MCF 10A (cell line): ENCODE measurements at regions not wholly inside any gene's neighbourhood (a gene's known extent, or its start where the extent isn't known, plus 50 kb on each side); places are given as distances from the start of the nearest gene placed in this dataset.

Experiments
- BruUV-seq: library from RNA; stranded (reverse); fragments of 400-500 nt; replicated peaks from 2 replicates; lab custom pipeline; 2021; lab: Mats Ljungman, UMichigan
- CTCF ChIA-PET: fragments of 300-600 bp; sonication (Branson Sonifier 250); formaldehyde crosslinking; extraction: SDS; loops from one replicate; lab custom pipeline; 2021; ENCODE audit warnings: antibody characterized with exemption, inconsistent platforms; lab: Yijun Ruan, JAX
- POLR2A ChIA-PET: fragments of 300-600, 350-650 bp; sonication (Branson Sonifier 250); formaldehyde crosslinking; extraction: SDS; loops from one replicate; lab custom pipeline; 2020; ENCODE audit warnings: antibody characterized with exemption, inconsistent platforms; lab: Yijun Ruan, JAX
- DNase-seq: peaks from one replicate; pipeline ENCODE4 v3.0.0-alpha.2; 2018; ENCODE audit not compliant: unreplicated experiment
- H3K27ac Mint-ChIP-seq: one replicate; pipeline ENCODE4 v1.8.0; 2022; ENCODE audit warnings: mild to moderate bottlenecking, low read depth, mixed read lengths; ENCODE audit not compliant: unreplicated experiment
- H3K27me3 Mint-ChIP-seq: one replicate; pipeline ENCODE4 v1.8.0; 2022; ENCODE audit warnings: mixed read lengths; ENCODE audit not compliant: insufficient read depth, unreplicated experiment
- H3K36me3 Mint-ChIP-seq: one replicate; pipeline ENCODE4 v1.8.0; 2022; ENCODE audit warnings: mild to moderate bottlenecking, moderate library complexity, mixed read lengths; ENCODE audit not compliant: insufficient read depth, unreplicated experiment
- H3K4me1 Mint-ChIP-seq: one replicate; pipeline ENCODE4 v1.8.0; 2022; ENCODE audit warnings: mixed read lengths; ENCODE audit not compliant: insufficient read depth, unreplicated experiment
- H3K4me3 Mint-ChIP-seq: one replicate; pipeline ENCODE4 v1.8.0; 2022; ENCODE audit warnings: mild to moderate bottlenecking, moderate library complexity, mixed read lengths; ENCODE audit not compliant: unreplicated experiment
- H3K9me3 Mint-ChIP-seq: one replicate; pipeline ENCODE4 v1.8.0; 2022; ENCODE audit warnings: mixed read lengths; ENCODE audit not compliant: unreplicated experiment
- intact Hi-C: fragments of 100-400 bp; cut with micrococcal nuclease; formaldehyde crosslinking; loops from 2 replicates; pipeline ENCODE4 v1.14.1; 2022
- TF ChIP-seq, protein P1 (sequence below): fragments of 200-600 bp; IDR thresholded peaks from one replicate; pipeline ENCODE4 v1.8.0; 2022; ENCODE audit warnings: antibody characterized with exemption, mild to moderate bottlenecking; ENCODE audit not compliant: unreplicated experiment

DNA sequence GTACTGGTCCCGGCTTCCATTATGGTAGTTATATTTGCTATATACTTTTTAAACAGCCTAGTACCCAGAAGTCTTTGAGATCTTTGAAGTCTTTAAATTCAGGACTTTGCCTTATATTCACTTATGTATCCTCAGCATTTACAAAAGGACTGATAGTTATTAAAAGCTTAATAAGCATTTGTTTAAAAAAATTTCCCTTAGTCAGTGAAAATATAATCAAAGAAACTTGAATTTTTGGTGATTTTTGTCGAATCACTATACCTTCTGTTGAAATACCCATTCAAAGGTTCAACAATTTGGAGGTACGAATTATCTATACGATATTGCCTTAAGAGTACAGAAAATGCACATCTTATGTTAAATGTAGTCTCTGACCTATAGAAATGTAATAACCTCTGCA lies 721.4 kb downstream of the NSUN3 start:
- H3K27ac Mint-ChIP-seq, result no peak overlapping the region
- H3K9me3 Mint-ChIP-seq, result no peaks in the 10 kb centered on the region
- H3K4me1 Mint-ChIP-seq, result no peaks in the 10 kb centered on the region
- peaks cover 89% of the 10 kb centered on the region for H3K27me3 Mint-ChIP-seq
- no peak for DNase-seq
- BruUV-seq, result no TSS peak
- POLR2A ChIA-PET, result no interaction called here
- H3K4me3 Mint-ChIP-seq, result no peak overlapping the region
- TF ChIP-seq, protein P1, sequence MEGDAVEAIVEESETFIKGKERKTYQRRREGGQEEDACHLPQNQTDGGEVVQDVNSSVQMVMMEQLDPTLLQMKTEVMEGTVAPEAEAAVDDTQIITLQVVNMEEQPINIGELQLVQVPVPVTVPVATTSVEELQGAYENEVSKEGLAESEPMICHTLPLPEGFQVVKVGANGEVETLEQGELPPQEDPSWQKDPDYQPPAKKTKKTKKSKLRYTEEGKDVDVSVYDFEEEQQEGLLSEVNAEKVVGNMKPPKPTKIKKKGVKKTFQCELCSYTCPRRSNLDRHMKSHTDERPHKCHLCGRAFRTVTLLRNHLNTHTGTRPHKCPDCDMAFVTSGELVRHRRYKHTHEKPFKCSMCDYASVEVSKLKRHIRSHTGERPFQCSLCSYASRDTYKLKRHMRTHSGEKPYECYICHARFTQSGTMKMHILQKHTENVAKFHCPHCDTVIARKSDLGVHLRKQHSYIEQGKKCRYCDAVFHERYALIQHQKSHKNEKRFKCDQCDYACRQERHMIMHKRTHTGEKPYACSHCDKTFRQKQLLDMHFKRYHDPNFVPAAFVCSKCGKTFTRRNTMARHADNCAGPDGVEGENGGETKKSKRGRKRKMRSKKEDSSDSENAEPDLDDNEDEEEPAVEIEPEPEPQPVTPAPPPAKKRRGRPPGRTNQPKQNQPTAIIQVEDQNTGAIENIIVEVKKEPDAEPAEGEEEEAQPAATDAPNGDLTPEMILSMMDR, result no peak
- intact Hi-C loops, result no loop called here
- CTCF ChIA-PET, result no interaction called here
- no peaks in the 10 kb centered on the region for H3K36me3 Mint-ChIP-seq

DNA sequence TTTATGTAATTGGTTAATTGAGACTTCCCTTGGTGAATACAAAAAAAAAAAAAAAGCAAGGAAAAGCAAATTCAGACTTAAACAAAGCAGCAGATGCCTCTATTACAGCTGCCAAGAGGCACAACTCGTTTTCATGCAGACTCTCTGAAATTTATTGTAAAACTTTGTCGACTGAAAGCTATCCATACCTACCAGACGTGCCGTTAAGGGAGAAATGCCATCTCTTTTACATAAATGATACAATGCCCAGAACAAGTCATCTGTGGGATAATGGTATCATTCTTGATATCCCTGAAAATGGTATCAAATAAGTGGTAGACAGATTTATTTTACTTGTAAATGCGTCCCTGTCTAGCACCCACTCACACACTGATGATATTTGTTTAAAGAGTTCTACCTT lies 724.2 kb downstream of the NSUN3 start:
- intact Hi-C loops, result no loop called here
- no peak for DNase-seq
- POLR2A ChIA-PET, result no interaction called here
- Mint-ChIP-seq H3K27ac (no peak overlapping the region), H3K27me3 (peaks cover 88% of the 10 kb centered on the region), H3K36me3 (no peaks in the 10 kb centered on the region), H3K4me1 (no peaks in the 10 kb centered on the region), H3K4me3 (no peak overlapping the region), H3K9me3 (no peaks in the 10 kb centered on the region)
- TF ChIP-seq, protein P1, result no peak
- CTCF ChIA-PET, result interaction anchor here (0.6 kb wide), 1 partner anchor 535 kb away, joined by 6 read pairs; no protein-coding TSS in a partner anchor
- BruUV-seq, result no TSS peak

DNA sequence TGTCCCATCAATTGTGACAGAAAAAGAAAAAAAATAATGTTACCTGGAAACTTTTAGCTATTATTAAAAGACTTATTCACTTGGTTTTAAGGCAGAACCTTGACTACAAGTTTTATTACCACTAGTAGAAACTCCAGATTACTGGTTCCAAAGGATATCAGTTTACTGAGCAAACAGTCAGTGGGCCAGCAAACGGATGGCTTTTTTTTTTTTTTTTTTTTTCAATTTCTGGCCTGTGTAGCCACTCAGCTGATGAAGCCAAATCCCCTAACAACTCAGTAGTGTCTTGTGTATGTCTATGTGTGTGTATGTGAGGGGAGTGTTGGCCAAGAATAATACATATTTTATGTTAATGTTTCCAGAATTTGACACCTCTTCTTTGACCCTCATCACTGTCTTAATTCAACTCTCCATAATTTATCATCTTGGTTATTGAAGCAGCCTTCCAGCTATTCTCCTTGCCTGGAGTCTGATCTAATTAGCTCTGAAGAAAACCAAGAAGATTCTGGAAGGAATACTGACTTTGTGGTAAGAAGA lies 724.9 kb downstream of the NSUN3 start:
- no peak overlapping the region for H3K27ac Mint-ChIP-seq
- H3K27me3 Mint-ChIP-seq, result peaks cover 88% of the 10 kb centered on the region
- no peaks in the 10 kb centered on the region for H3K36me3 Mint-ChIP-seq
- CTCF ChIA-PET, result interaction anchor here (0.7 kb wide), 1 partner anchor 414 kb away, joined by 3 read pairs; no protein-coding TSS in a partner anchor
- no peaks in the 10 kb centered on the region for H3K4me1 Mint-ChIP-seq
- no peak for DNase-seq
- H3K9me3 Mint-ChIP-seq, result no peaks in the 10 kb centered on the region
- intact Hi-C loops, result no loop called here
- TF ChIP-seq, protein P1, result no peak
- no TSS peak for BruUV-seq
- H3K4me3 Mint-ChIP-seq, result no peak overlapping the region
- POLR2A ChIA-PET, result no interaction called here

DNA sequence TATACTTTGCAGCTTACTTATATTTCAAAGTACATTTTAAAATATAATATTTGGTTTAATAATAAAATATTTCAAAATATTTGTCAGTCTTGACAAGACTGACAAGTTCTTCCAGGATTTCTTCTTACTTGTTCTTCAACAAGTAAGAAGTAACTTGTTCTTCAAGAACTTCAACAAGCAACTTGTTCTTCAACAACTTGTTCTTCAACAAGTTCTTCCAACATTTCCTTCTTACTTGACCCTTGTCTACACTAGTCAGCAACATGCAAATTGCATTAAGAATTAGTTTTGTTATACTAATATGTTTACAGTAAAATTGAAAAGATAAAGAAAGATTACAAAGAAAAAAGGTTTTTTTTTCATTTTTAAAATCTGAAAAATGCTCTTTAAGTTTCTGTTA lies 731.7 kb downstream of the NSUN3 start:
- no peak overlapping the region for H3K4me3 Mint-ChIP-seq
- no TSS peak for BruUV-seq

More for the DNA sequence above, 731.7 kb downstream of the NSUN3 start:
- POLR2A ChIA-PET, result no interaction called here
- no peaks in the 10 kb centered on the region for H3K9me3 Mint-ChIP-seq
- intact Hi-C loops, result no loop called here
- H3K4me1 Mint-ChIP-seq, result no peaks in the 10 kb centered on the region
- DNase-seq, result no peak
- H3K36me3 Mint-ChIP-seq, result no peaks in the 10 kb centered on the region
- H3K27me3 Mint-ChIP-seq, result peaks cover 48% of the 10 kb centered on the region
- H3K27ac Mint-ChIP-seq, result no peak overlapping the region
- CTCF ChIA-PET, result no interaction called here
- TF ChIP-seq, protein P1, result no peak
